GM21717 (cell line): ENCODE measurements at regions not wholly inside any gene's neighbourhood (a gene's known extent, or its start where the extent isn't known, plus 50 kb on each side); places are given as distances from the start of the nearest gene placed in this dataset.
"Not testable (repeated sequence)": the region's sequence is repeated elsewhere in the genome, so short reads cannot be mapped to it uniquely, and the experiment has no call there.

ENCODE experiments used
- ATAC-seq: cut with Tn5 transposase; IDR thresholded peaks from one replicate; pipeline ENCODE4 v1.9.1; 2021; ENCODE audit warnings: mild to moderate bottlenecking, moderate library complexity; ENCODE audit not compliant: unreplicated experiment

GRCh38 chr12:38477340-38478090 is 160.9 kb downstream of the ALG10B start:
- ATAC-seq: no peak

GRCh38 chr12:38480594-38480993 is 164.0 kb downstream of the ALG10B start:
- no peak for ATAC-seq

- ATAC-seq: no peak
These were observed 168.4 kb downstream of the ALG10B start for GRCh38 chr12:38484821-38485449.

DNA sequence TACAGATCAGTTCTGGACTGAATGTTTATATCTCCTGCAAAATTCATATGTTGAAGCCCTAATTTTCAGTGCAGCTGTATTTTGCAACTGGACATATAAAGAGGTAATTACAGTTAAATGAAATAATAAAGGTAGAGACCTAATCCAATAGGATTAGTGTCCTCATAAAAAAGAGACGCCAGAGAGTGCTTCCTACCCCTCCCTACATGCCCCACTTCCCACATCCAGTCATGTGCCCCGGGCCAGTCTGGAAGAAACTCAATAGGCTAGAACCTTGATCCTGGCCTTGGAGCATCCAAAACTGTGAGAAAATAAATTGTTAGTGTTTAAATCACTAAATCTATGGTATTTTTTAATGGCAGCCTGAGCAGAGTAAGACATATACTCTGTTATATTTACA is 172.3 kb downstream of the ALG10B start:
- no peak for ATAC-seq

DNA sequence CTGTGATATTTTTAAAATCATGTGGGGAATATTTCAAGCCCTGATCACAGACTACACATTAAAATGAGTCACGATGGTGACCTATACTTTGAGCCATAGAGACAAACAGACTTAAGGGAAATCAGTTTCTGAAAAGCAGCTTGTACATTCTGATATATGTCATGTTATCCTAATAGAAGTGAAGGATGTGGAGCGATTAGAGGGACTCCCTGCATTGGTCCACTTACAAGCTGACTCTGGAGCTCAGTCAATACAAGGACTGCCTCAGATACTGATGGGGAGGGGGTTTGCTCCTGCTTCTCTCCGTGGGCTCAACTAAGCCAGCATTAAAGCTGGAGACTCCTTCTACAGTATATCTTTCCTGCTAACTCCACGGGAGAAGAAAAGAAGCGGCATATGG is 173.5 kb downstream of the ALG10B start:
- no peak for ATAC-seq

- ATAC-seq: no peak
These were observed 174.4 kb downstream of the ALG10B start for GRCh38 chr12:38490941-38491340.

DNA sequence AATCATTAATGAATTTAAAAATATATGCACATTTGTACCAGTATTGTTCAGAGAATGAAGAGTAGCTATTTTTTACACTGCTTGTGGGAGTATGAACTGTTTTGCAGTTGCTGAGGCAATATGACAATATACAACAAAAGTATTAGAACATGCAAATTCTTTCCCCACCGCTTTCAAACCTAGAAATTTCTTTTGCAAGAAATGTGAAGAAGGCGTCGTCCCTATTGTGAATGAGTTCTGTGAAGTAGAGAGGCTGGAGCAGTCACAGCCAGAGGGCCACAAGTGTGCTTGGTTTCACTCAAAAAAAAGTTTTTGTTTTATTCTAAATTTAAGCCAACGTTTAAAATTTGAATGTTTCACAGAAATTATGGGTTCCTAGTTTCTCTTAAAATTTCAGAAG is 184.9 kb downstream of the ALG10B start:
- no peak for ATAC-seq

DNA sequence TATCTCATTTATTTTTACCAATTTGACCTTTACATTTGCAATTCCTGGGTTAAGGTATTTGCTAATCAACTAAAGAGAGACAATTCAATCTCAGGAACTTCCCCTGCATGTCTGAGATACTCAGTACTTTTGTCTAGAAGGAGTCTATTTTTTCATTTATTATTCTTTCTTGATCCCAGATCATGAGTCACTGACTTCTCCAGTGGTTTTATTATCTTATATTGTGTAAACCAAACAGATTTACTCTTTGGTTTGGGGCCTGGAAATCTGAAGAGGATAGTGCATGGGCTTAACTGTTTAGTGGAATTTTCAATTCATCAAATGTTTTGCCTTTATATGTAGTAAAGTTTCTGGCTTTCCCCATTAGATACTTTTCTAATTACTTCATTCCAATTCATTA is 185.4 kb downstream of the ALG10B start:
- no peak for ATAC-seq

DNA sequence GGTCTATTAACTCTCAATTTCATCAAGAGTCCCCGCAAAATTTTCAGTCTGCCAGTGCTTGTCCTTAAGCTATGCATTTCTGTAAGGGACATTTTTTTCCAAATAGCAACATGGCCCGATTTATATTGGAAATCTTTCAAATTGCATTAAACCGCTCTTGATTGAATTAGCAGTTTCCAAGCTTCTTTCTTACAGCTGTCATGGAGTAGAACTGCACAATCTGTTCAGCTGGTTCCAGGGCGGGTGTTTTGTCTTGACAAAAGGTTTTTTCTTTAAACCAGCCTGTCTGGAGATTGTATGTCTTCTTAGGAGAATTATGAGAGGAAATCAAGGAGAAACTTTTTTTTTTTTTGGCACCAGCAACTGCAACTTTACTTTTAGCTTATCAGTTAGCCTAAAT is 185.8 kb downstream of the ALG10B start:
- ATAC-seq: no peak

DNA sequence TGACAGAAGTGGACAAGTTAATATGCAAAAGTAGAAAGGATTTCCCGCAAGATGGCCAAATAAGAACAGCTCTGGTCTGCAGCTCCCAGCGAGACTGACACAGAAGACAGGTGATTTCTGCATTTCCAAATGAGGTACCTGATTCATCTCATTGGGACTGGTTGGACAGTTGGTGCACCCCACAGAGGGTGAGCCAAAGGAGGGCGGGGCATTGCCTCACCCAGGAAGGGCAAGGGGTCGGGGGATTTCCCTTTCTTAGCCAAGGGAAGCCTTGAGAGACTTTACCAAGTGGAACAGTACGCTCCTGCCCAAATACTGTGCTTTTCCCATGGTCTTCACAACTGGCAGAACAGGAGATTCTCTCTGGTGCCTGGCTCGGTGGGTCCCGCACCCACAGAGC is 191.3 kb downstream of the ALG10B start:
- no peak for ATAC-seq

GRCh38 chr12:38508246-38508645 is 191.7 kb downstream of the ALG10B start:
- ATAC-seq: no peak

GRCh38 chr12:38515912-38516311 is 199.3 kb downstream of the ALG10B start:
- no peak for ATAC-seq

- no peak for ATAC-seq
These were observed 199.8 kb downstream of the ALG10B start for GRCh38 chr12:38516418-38516817.

- ATAC-seq: no peak
These were observed 207.3 kb downstream of the ALG10B start for GRCh38 chr12:38523920-38524319.

DNA sequence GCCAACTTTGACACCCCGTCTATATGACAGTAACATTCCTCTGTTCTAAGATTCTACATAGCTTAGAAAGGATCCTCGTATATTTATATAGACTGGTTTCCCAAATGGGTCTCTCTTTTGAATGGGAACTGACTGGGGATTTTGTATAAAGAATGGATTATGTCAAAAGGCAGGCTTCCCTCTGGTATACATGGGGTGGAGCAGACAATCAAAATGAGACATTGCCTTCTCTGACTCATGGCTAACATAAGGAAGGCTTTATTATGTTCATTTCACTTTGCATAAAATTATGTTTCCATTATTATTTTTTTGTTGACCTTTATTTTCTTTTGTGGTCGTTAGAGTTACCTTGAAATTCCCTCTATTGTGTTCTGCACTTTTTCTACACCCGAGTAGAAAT is 211.1 kb downstream of the ALG10B start:
- ATAC-seq: no peak

DNA sequence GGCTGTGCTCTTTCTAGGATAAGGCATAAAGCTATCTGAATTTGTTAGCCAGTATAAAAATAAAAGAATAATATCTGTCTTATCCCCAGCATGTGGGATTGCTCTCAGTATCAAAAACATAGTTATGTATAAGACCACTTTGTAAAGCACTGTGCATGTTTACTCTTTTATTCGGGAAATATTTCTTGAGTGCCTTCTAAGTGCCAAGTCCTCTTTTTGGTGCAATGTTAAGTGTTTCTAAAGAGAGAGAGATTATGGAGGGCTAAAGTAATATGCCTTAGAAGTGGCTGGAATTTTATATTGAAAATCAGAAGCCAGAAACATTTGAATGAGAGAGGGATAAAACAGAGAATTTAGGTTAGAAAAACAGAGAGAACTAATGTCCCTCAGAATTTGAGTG is 212.0 kb downstream of the ALG10B start:
- no peak for ATAC-seq

- ATAC-seq: not testable (repeated sequence)
These were observed 212.7 kb downstream of the ALG10B start for GRCh38 chr12:38529281-38529680.

DNA sequence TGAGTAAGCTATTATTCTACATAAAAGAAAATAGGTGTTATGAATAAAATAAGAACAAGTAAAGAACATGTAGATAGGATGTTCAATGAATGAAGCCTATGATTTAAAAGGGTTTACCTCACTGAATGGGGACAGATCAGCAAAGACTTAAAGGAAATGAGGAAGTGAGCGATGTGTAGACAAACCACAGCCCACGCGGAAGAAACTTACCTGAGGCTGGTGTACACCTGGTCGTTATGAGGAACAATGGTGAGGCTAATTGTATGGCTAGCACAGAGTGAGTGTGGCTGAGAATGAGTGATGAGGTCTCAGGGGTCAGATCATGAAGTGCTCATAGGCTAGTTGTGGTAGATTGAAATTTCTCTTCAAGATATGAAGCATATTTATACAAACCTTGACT is 221.7 kb downstream of the ALG10B start:
- ATAC-seq: no peak

DNA sequence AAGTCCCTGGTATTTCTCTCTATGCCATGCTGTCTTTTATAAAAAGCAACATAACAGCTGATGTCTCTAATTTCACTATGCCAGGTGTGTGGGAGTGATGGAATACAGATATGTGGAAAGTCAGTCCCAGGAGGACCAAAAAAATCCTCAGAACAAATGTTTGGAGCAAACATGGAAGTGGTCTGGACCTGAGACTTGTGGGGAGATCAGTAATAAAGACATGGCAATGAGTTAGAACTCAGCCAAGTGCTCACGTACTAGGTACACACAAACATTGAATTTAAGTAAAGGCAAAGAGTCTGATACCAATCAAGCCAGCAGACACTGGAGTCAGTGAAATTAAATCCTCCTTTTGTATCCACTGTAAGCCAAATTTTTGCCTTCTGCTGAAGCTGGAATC is 223.6 kb downstream of the ALG10B start:
- no peak for ATAC-seq

- no peak for ATAC-seq
These were observed 225.3 kb downstream of the ALG10B start for GRCh38 chr12:38541849-38542248.

- no peak for ATAC-seq
These were observed 226.6 kb downstream of the ALG10B start for GRCh38 chr12:38543151-38543550.

GRCh38 chr12:38544330-38545066 is 227.9 kb downstream of the ALG10B start:
- ATAC-seq: no peak
